ENCODE measurements at regions not wholly inside any gene's neighbourhood (a gene's known extent, or its start where the extent isn't known, plus 50 kb on each side); places are given as distances from the start of the nearest gene placed in this dataset.
A peak's percentile ranks its signal among the peaks of the same experiment; 100 is the strongest.

GRCh38 chr11:30778596-30778995 is 192.4 kb upstream of the MPPED2 start:
- Histone ChIP-seq H3K9me3 (ENCODE audit: control insufficient read depth in 2 of 2, insufficient read depth in 1 of 2, low read depth in 1 of 2, low read length in 1 of 2) (no peaks in the 10 kb centered on the region), H3K36me3 (ENCODE audit: control insufficient read depth in 3 of 3, insufficient read depth in 2 of 3, low read depth in 1 of 3, low read length in 3 of 3) (no peaks in the 10 kb centered on the region), H3K4me1 (ENCODE audit: control insufficient read depth in 3 of 3, insufficient read depth in 2 of 3, low read depth in 1 of 3, low read length in 2 of 3) (no peaks in the 10 kb centered on the region), H3K27me3 (ENCODE audit: control insufficient read depth in 3 of 3, insufficient read depth in 3 of 3, low read length in 3 of 3) (no peaks in the 10 kb centered on the region), H3K4me3 (ENCODE audit: low read depth in 1 of 3, low read length in 3 of 3) (no peak overlapping the region), H3K27ac (ENCODE audit: low read depth in 1 of 3, low read length in 2 of 3) (no peak overlapping the region)
- DNase-seq (no peak), FAIRE-seq (no peak)
- WGBS, 3 donors, result 10 to 20% (median 12%) methylated on average over 1 of the region's 1 CpG

- no peaks in the 10 kb centered on the region for H3K9me3 ChIP-seq (ENCODE audit: control insufficient read depth in 2 of 2, insufficient read depth in 1 of 2, low read depth in 1 of 2, low read length in 1 of 2)
- no peak overlapping the region for H3K4me3 ChIP-seq (ENCODE audit: low read depth in 1 of 3, low read length in 3 of 3)
- H3K36me3 ChIP-seq (ENCODE audit: control insufficient read depth in 3 of 3, insufficient read depth in 2 of 3, low read depth in 1 of 3, low read length in 3 of 3), result no peaks in the 10 kb centered on the region
- H3K27me3 ChIP-seq (ENCODE audit: control insufficient read depth in 3 of 3, insufficient read depth in 3 of 3, low read length in 3 of 3), result no peaks in the 10 kb centered on the region
- no peak overlapping the region for H3K27ac ChIP-seq (ENCODE audit: low read depth in 1 of 3, low read length in 2 of 3)
- no peaks in the 10 kb centered on the region for H3K4me1 ChIP-seq (ENCODE audit: control insufficient read depth in 3 of 3, insufficient read depth in 2 of 3, low read depth in 1 of 3, low read length in 2 of 3)
- FAIRE-seq (no peak), DNase-seq (no peak)
- WGBS, 3 donors, result 64 to 75% (median 71%) methylated on average over 1 of the region's 1 CpG
These were observed 189.0 kb upstream of the MPPED2 start for GRCh38 chr11:30775233-30775522.

GRCh38 chr11:30774496-30775232 is 188.5 kb upstream of the MPPED2 start:
- DNase-seq (no peak), FAIRE-seq (no peak)
- H3K4me1 ChIP-seq (ENCODE audit: control insufficient read depth in 3 of 3, insufficient read depth in 2 of 3, low read depth in 1 of 3, low read length in 2 of 3), result no peaks in the 10 kb centered on the region
- H3K27ac ChIP-seq (ENCODE audit: low read depth in 1 of 3, low read length in 2 of 3), result no peak overlapping the region
- H3K4me3 ChIP-seq (ENCODE audit: low read depth in 1 of 3, low read length in 3 of 3), result no peak overlapping the region
- no peaks in the 10 kb centered on the region for H3K36me3 ChIP-seq (ENCODE audit: control insufficient read depth in 3 of 3, insufficient read depth in 2 of 3, low read depth in 1 of 3, low read length in 3 of 3)
- no peaks in the 10 kb centered on the region for H3K27me3 ChIP-seq (ENCODE audit: control insufficient read depth in 3 of 3, insufficient read depth in 3 of 3, low read length in 3 of 3)
- WGBS, 3 donors, result 27 to 39% (median 35%) methylated on average over 8 of the region's 8 CpGs
- no peaks in the 10 kb centered on the region for H3K9me3 ChIP-seq (ENCODE audit: control insufficient read depth in 2 of 2, insufficient read depth in 1 of 2, low read depth in 1 of 2, low read length in 1 of 2)

- DNase-seq, result no peak
- Histone ChIP-seq H3K36me3 (ENCODE audit: control insufficient read depth in 3 of 3, insufficient read depth in 2 of 3, low read depth in 1 of 3, low read length in 3 of 3) (no peaks in the 10 kb centered on the region), H3K27me3 (ENCODE audit: control insufficient read depth in 3 of 3, insufficient read depth in 3 of 3, low read length in 3 of 3) (no peaks in the 10 kb centered on the region), H3K4me3 (ENCODE audit: low read depth in 1 of 3, low read length in 3 of 3) (no peak overlapping the region), H3K27ac (ENCODE audit: low read depth in 1 of 3, low read length in 2 of 3) (no peak overlapping the region), H3K4me1 (ENCODE audit: control insufficient read depth in 3 of 3, insufficient read depth in 2 of 3, low read depth in 1 of 3, low read length in 2 of 3) (no peaks in the 10 kb centered on the region), H3K9me3 (ENCODE audit: control insufficient read depth in 2 of 2, insufficient read depth in 1 of 2, low read depth in 1 of 2, low read length in 1 of 2) (no peaks in the 10 kb centered on the region)
- FAIRE-seq, result no peak
- WGBS, 3 donors, result 41 to 63% (median 46%) methylated on average over 4 of the region's 4 CpGs
These were observed 186.8 kb upstream of the MPPED2 start for GRCh38 chr11:30772908-30773307.

GRCh38 chr11:30763951-30764350 is 177.8 kb upstream of the MPPED2 start:
- no peaks in the 10 kb centered on the region for H3K27me3 ChIP-seq (ENCODE audit: control insufficient read depth in 3 of 3, insufficient read depth in 3 of 3, low read length in 3 of 3)
- H3K4me3 ChIP-seq (ENCODE audit: low read depth in 1 of 3, low read length in 3 of 3), result no peak overlapping the region
- no peaks in the 10 kb centered on the region for H3K4me1 ChIP-seq (ENCODE audit: control insufficient read depth in 3 of 3, insufficient read depth in 2 of 3, low read depth in 1 of 3, low read length in 2 of 3)
- 89 to 95% (median 94%) methylated on average over 5 of the region's 5 CpGs for WGBS, 3 donors
- peaks cover 0 to 4% of the 10 kb centered on the region in 2 donors for H3K9me3 ChIP-seq (ENCODE audit: control insufficient read depth in 2 of 2, insufficient read depth in 1 of 2, low read depth in 1 of 2, low read length in 1 of 2)
- no peak overlapping the region for H3K27ac ChIP-seq (ENCODE audit: low read depth in 1 of 3, low read length in 2 of 3)
- H3K36me3 ChIP-seq (ENCODE audit: control insufficient read depth in 3 of 3, insufficient read depth in 2 of 3, low read depth in 1 of 3, low read length in 3 of 3), result no peaks in the 10 kb centered on the region
- FAIRE-seq (no peak), DNase-seq (no peak)

GRCh38 chr11:30762188-30762587 is 176.0 kb upstream of the MPPED2 start:
- DNase-seq (no peak), FAIRE-seq (no peak)
- H3K4me1 ChIP-seq (ENCODE audit: control insufficient read depth in 3 of 3, insufficient read depth in 2 of 3, low read depth in 1 of 3, low read length in 2 of 3), result no peaks in the 10 kb centered on the region
- H3K4me3 ChIP-seq (ENCODE audit: low read depth in 1 of 3, low read length in 3 of 3), result no peak overlapping the region
- WGBS, 3 donors, result 86 to 93% (median 90%) methylated on average over 2 of the region's 2 CpGs
- H3K27me3 ChIP-seq (ENCODE audit: control insufficient read depth in 3 of 3, insufficient read depth in 3 of 3, low read length in 3 of 3), result no peaks in the 10 kb centered on the region
- no peak overlapping the region for H3K27ac ChIP-seq (ENCODE audit: low read depth in 1 of 3, low read length in 2 of 3)
- no peaks in the 10 kb centered on the region for H3K36me3 ChIP-seq (ENCODE audit: control insufficient read depth in 3 of 3, insufficient read depth in 2 of 3, low read depth in 1 of 3, low read length in 3 of 3)
- no peaks in the 10 kb centered on the region for H3K9me3 ChIP-seq (ENCODE audit: control insufficient read depth in 2 of 2, insufficient read depth in 1 of 2, low read depth in 1 of 2, low read length in 1 of 2)

GRCh38 chr11:30760345-30760744 is 174.2 kb upstream of the MPPED2 start:
- FAIRE-seq (no peak), DNase-seq (no peak)
- H3K9me3 ChIP-seq (ENCODE audit: control insufficient read depth in 2 of 2, insufficient read depth in 1 of 2, low read depth in 1 of 2, low read length in 1 of 2), result no peaks in the 10 kb centered on the region
- no peaks in the 10 kb centered on the region for H3K27me3 ChIP-seq (ENCODE audit: control insufficient read depth in 3 of 3, insufficient read depth in 3 of 3, low read length in 3 of 3)
- H3K4me3 ChIP-seq (ENCODE audit: low read depth in 1 of 3, low read length in 3 of 3), result no peak overlapping the region
- H3K36me3 ChIP-seq (ENCODE audit: control insufficient read depth in 3 of 3, insufficient read depth in 2 of 3, low read depth in 1 of 3, low read length in 3 of 3), result no peaks in the 10 kb centered on the region
- no peak overlapping the region for H3K27ac ChIP-seq (ENCODE audit: low read depth in 1 of 3, low read length in 2 of 3)
- no peaks in the 10 kb centered on the region for H3K4me1 ChIP-seq (ENCODE audit: control insufficient read depth in 3 of 3, insufficient read depth in 2 of 3, low read depth in 1 of 3, low read length in 2 of 3)

GRCh38 chr11:30758946-30759504 is 172.9 kb upstream of the MPPED2 start:
- no peak for DNase-seq
- FAIRE-seq, result no peak
- Histone ChIP-seq H3K4me3 (ENCODE audit: low read depth in 1 of 3, low read length in 3 of 3) (no peak overlapping the region), H3K27ac (ENCODE audit: low read depth in 1 of 3, low read length in 2 of 3) (no peak overlapping the region), H3K9me3 (ENCODE audit: control insufficient read depth in 2 of 2, insufficient read depth in 1 of 2, low read depth in 1 of 2, low read length in 1 of 2) (no peaks in the 10 kb centered on the region), H3K36me3 (ENCODE audit: control insufficient read depth in 3 of 3, insufficient read depth in 2 of 3, low read depth in 1 of 3, low read length in 3 of 3) (no peaks in the 10 kb centered on the region), H3K4me1 (ENCODE audit: control insufficient read depth in 3 of 3, insufficient read depth in 2 of 3, low read depth in 1 of 3, low read length in 2 of 3) (no peaks in the 10 kb centered on the region), H3K27me3 (ENCODE audit: control insufficient read depth in 3 of 3, insufficient read depth in 3 of 3, low read length in 3 of 3) (no peaks in the 10 kb centered on the region)
- 65 to 72% (median 71%) methylated on average over 11 of the region's 11 CpGs for WGBS, 3 donors

- Histone ChIP-seq H3K27me3 (ENCODE audit: control insufficient read depth in 3 of 3, insufficient read depth in 3 of 3, low read length in 3 of 3) (no peaks in the 10 kb centered on the region), H3K27ac (ENCODE audit: low read depth in 1 of 3, low read length in 2 of 3) (no peak overlapping the region), H3K4me3 (ENCODE audit: low read depth in 1 of 3, low read length in 3 of 3) (no peak overlapping the region), H3K9me3 (ENCODE audit: control insufficient read depth in 2 of 2, insufficient read depth in 1 of 2, low read depth in 1 of 2, low read length in 1 of 2) (no peaks in the 10 kb centered on the region), H3K36me3 (ENCODE audit: control insufficient read depth in 3 of 3, insufficient read depth in 2 of 3, low read depth in 1 of 3, low read length in 3 of 3) (no peaks in the 10 kb centered on the region), H3K4me1 (ENCODE audit: control insufficient read depth in 3 of 3, insufficient read depth in 2 of 3, low read depth in 1 of 3, low read length in 2 of 3) (no peaks in the 10 kb centered on the region)
- no peak for FAIRE-seq
- DNase-seq, result peak in 1 of 2 donors; percentile 1
- 9 to 36% (median 13%) methylated on average over 1 of the region's 1 CpG for WGBS, 3 donors
These were observed 172.4 kb upstream of the MPPED2 start for GRCh38 chr11:30758518-30758917.
